Adipocyte (in vitro differentiated cells): ENCODE measurements at regions not wholly inside any gene's neighbourhood (a gene's known extent, or its start where the extent isn't known, plus 50 kb on each side); places are given as distances from the start of the nearest gene placed in this dataset.

ENCODE experiments used
- DNase-seq: peaks from one replicate; pipeline ENCODE4 v3.0.0-alpha.2; 2015; ENCODE audit warnings: low read depth
- H3K27me3 ChIP-seq: replicated peaks from 2 replicates; pipeline ENCODE4 v1.7.0; 2013; ENCODE audit warnings: mild to moderate bottlenecking, low read length, moderate library complexity; ENCODE audit not compliant: control insufficient read depth, insufficient read depth
- H3K36me3 ChIP-seq: 2 replicates; pipeline ENCODE4 v1.7.0; 2013; ENCODE audit warnings: low read length, mild to moderate bottlenecking, moderate library complexity; ENCODE audit not compliant: control insufficient read depth, insufficient read depth, severe bottlenecking
- H3K4me1 ChIP-seq: 2 replicates; pipeline ENCODE4 v1.7.0; 2013; ENCODE audit warnings: mild to moderate bottlenecking, low read length, moderate library complexity; ENCODE audit not compliant: control insufficient read depth, insufficient read depth
- H3K4me3 ChIP-seq: 2 replicates; pipeline ENCODE4 v1.7.0; 2013; ENCODE audit warnings: mild to moderate bottlenecking, low read length, moderate library complexity
- H3K9ac ChIP-seq: 2 replicates; pipeline ENCODE4 v1.7.0; 2013; ENCODE audit warnings: mild to moderate bottlenecking, low read length, moderate library complexity
- H3K9me3 ChIP-seq: 2 replicates; pipeline ENCODE4 v1.7.0; 2013; ENCODE audit warnings: mild to moderate bottlenecking, low read length, moderate library complexity; ENCODE audit not compliant: control insufficient read depth

- Histone ChIP-seq H3K4me1 (no peaks in the 10 kb centered on the region), H3K4me3 (no peak overlapping the region), H3K36me3 (no peaks in the 10 kb centered on the region), H3K27me3 (no peaks in the 10 kb centered on the region), H3K9me3 (no peaks in the 10 kb centered on the region), H3K9ac (no peak overlapping the region)
- no peak for DNase-seq
Measured at GRCh38 chr4:8781641-8782040, 90.0 kb downstream of the HMX1 start.

GRCh38 chr4:8780596-8781368 is 90.9 kb downstream of the HMX1 start:
- Histone ChIP-seq H3K36me3 (no peaks in the 10 kb centered on the region), H3K27me3 (no peaks in the 10 kb centered on the region), H3K4me3 (no peak overlapping the region), H3K4me1 (no peaks in the 10 kb centered on the region), H3K9me3 (no peaks in the 10 kb centered on the region), H3K9ac (no peak overlapping the region)
- no peak for DNase-seq

- Histone ChIP-seq H3K4me3 (no peak overlapping the region), H3K4me1 (no peaks in the 10 kb centered on the region), H3K9ac (no peak overlapping the region), H3K27me3 (no peaks in the 10 kb centered on the region), H3K36me3 (no peaks in the 10 kb centered on the region), H3K9me3 (no peaks in the 10 kb centered on the region)
- no peak for DNase-seq
Measured at GRCh38 chr4:8780086-8780485, 91.6 kb downstream of the HMX1 start.

- no peaks in the 10 kb centered on the region for H3K36me3 ChIP-seq
- no peak overlapping the region for H3K9ac ChIP-seq
- H3K4me1 ChIP-seq = no peaks in the 10 kb centered on the region
- no peak overlapping the region for H3K4me3 ChIP-seq
- no peaks in the 10 kb centered on the region for H3K27me3 ChIP-seq
- no peak for DNase-seq
- H3K9me3 ChIP-seq = no peaks in the 10 kb centered on the region
Measured at GRCh38 chr4:8779490-8779932, 92.1 kb downstream of the HMX1 start.

GRCh38 chr4:8778760-8779159 is 92.9 kb downstream of the HMX1 start:
- H3K9ac ChIP-seq = no peak overlapping the region
- H3K4me1 ChIP-seq = no peaks in the 10 kb centered on the region
- no peaks in the 10 kb centered on the region for H3K9me3 ChIP-seq
- H3K27me3 ChIP-seq = no peaks in the 10 kb centered on the region
- DNase-seq = no peak
- no peaks in the 10 kb centered on the region for H3K36me3 ChIP-seq
- H3K4me3 ChIP-seq = no peak overlapping the region

GRCh38 chr4:8778291-8778690 is 93.3 kb downstream of the HMX1 start:
- Histone ChIP-seq H3K9ac (no peak overlapping the region), H3K9me3 (no peaks in the 10 kb centered on the region), H3K4me1 (no peaks in the 10 kb centered on the region), H3K36me3 (no peaks in the 10 kb centered on the region), H3K4me3 (no peak overlapping the region), H3K27me3 (peaks cover 2% of the 10 kb centered on the region)
- no peak for DNase-seq

- Histone ChIP-seq H3K9me3 (no peaks in the 10 kb centered on the region), H3K27me3 (peaks cover 3% of the 10 kb centered on the region), H3K4me3 (no peak overlapping the region), H3K36me3 (no peaks in the 10 kb centered on the region), H3K4me1 (no peaks in the 10 kb centered on the region), H3K9ac (no peak overlapping the region)
- no peak for DNase-seq
Measured at GRCh38 chr4:8777320-8778196, 94.1 kb downstream of the HMX1 start.

- H3K9ac ChIP-seq = no peak overlapping the region
- no peak for DNase-seq
- H3K9me3 ChIP-seq = no peaks in the 10 kb centered on the region
- H3K4me3 ChIP-seq = no peak overlapping the region
- no peaks in the 10 kb centered on the region for H3K4me1 ChIP-seq
- peaks cover 3% of the 10 kb centered on the region for H3K27me3 ChIP-seq
- no peaks in the 10 kb centered on the region for H3K36me3 ChIP-seq
Measured at GRCh38 chr4:8776366-8776765, 95.3 kb downstream of the HMX1 start.

- Histone ChIP-seq H3K4me3 (no peak overlapping the region), H3K9me3 (no peaks in the 10 kb centered on the region), H3K9ac (no peak overlapping the region), H3K36me3 (no peaks in the 10 kb centered on the region), H3K27me3 (peaks cover 7% of the 10 kb centered on the region), H3K4me1 (no peaks in the 10 kb centered on the region)
- DNase-seq = no peak
Measured at GRCh38 chr4:8775751-8776355, 95.8 kb downstream of the HMX1 start.

GRCh38 chr4:8775121-8775520 is 96.5 kb downstream of the HMX1 start:
- no peaks in the 10 kb centered on the region for H3K4me1 ChIP-seq
- DNase-seq = no peak
- H3K9ac ChIP-seq = no peak overlapping the region
- H3K36me3 ChIP-seq = no peaks in the 10 kb centered on the region
- H3K4me3 ChIP-seq = no peak overlapping the region
- peaks cover 7% of the 10 kb centered on the region for H3K27me3 ChIP-seq
- no peaks in the 10 kb centered on the region for H3K9me3 ChIP-seq

GRCh38 chr4:8774071-8774470 is 97.6 kb downstream of the HMX1 start:
- Histone ChIP-seq H3K9me3 (no peaks in the 10 kb centered on the region), H3K9ac (no peak overlapping the region), H3K4me1 (no peaks in the 10 kb centered on the region), H3K27me3 (peaks cover 7% of the 10 kb centered on the region), H3K4me3 (no peak overlapping the region), H3K36me3 (no peaks in the 10 kb centered on the region)
- no peak for DNase-seq
